ENCODE measurements at regions not wholly inside any gene's neighbourhood (a gene's known extent, or its start where the extent isn't known, plus 50 kb on each side); places are given as distances from the start of the nearest gene placed in this dataset.

DNA sequence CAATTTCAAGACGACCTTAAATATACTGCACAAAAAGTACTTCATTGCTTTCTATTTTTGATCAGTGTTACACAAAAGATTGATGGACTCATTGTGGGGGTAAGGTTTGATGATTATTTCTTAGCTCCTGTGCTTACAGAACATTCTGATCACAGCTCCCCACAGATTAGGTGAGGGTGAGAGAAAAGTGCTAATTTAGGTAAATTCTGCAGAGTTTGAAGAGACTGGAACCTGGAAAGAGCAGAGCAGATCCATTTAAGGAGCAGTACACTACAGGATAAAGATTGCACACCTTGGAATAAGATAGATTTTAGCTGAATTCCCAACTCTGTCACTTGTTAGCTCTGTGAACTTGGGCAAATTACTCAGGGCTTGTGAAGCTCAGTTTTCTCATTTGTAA lies 291.9 kb upstream of the CDH7 start:
- no peaks in the 10 kb centered on the region for H3K27me3 ChIP-seq
- H3K4me3 ChIP-seq, result no peak overlapping the region
- no peaks in the 10 kb centered on the region for H3K4me1 ChIP-seq
- no peak overlapping the region for H3K27ac ChIP-seq
- H3K36me3 ChIP-seq, result no peaks in the 10 kb centered on the region
- no peak for DNase-seq (ENCODE audit: low spot score in 2 of 2)
- intact Hi-C loops (cut with DNase I; ENCODE audit: low total_unique reads), result no loop called here
- no peaks in the 10 kb centered on the region for H3K9me3 ChIP-seq
- TF ChIP-seq POLR2A (IDR thresholded peaks at IDR 0.05) (no peak), POLR2AphosphoS5 (IDR thresholded peaks at IDR 0.05) (no peak)
- TF ChIP-seq, protein P1, sequence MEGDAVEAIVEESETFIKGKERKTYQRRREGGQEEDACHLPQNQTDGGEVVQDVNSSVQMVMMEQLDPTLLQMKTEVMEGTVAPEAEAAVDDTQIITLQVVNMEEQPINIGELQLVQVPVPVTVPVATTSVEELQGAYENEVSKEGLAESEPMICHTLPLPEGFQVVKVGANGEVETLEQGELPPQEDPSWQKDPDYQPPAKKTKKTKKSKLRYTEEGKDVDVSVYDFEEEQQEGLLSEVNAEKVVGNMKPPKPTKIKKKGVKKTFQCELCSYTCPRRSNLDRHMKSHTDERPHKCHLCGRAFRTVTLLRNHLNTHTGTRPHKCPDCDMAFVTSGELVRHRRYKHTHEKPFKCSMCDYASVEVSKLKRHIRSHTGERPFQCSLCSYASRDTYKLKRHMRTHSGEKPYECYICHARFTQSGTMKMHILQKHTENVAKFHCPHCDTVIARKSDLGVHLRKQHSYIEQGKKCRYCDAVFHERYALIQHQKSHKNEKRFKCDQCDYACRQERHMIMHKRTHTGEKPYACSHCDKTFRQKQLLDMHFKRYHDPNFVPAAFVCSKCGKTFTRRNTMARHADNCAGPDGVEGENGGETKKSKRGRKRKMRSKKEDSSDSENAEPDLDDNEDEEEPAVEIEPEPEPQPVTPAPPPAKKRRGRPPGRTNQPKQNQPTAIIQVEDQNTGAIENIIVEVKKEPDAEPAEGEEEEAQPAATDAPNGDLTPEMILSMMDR (IDR thresholded peaks at IDR 0.05), result no peak

DNA sequence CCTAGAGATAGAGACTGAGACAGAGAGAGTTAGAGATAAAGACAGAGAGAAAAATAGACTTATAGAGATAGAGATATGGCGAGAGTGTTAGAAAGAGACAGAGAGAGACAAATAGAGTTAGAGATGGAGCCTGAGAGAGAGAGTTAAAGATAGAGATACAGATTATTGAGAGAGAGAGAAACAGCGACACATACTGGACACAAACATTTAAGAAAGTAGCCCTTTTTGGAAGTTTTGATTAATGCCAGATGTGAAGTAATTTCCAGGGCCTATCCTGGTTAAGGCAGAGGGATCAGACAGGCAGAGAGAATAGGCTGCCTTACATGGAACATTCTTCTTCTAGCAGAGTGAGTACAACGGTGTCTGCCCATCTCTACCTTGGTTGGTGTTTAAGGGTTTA lies 311.6 kb upstream of the CDH7 start:
- no peaks in the 10 kb centered on the region for H3K36me3 ChIP-seq
- H3K4me3 ChIP-seq, result no peak overlapping the region
- H3K4me1 ChIP-seq, result no peaks in the 10 kb centered on the region
- no peaks in the 10 kb centered on the region for H3K9me3 ChIP-seq
- DNase-seq (ENCODE audit: low spot score in 2 of 2), result no peak
- no peaks in the 10 kb centered on the region for H3K27me3 ChIP-seq
- intact Hi-C loops (cut with DNase I; ENCODE audit: low total_unique reads), result no loop called here
- no peak overlapping the region for H3K27ac ChIP-seq
- no peak for TF ChIP-seq POLR2A (IDR thresholded peaks at IDR 0.05)
- TF ChIP-seq, protein P1 (IDR thresholded peaks at IDR 0.05), result no peak
- no peak for TF ChIP-seq POLR2AphosphoS5 (IDR thresholded peaks at IDR 0.05)

DNA sequence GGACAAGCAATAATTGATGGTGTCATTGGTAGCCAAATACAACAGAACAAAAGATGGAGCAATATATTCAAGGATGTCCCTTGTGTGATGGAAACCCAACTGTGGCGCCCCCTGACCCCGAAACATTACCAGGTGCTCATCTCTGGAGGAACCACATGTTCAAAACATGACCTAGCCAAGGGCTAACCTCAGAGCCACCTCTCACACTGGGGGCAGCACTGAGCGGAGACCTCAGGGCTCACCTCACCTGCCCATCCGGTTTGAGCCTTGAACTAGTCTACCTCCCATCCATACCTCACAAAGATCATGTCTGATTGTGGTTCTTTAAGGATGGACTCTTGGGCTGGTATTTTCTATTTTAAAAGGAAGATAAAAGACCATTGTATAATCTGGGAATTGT lies 314.4 kb upstream of the CDH7 start:
- no peak for TF ChIP-seq POLR2A (IDR thresholded peaks at IDR 0.05)
- TF ChIP-seq POLR2AphosphoS5 (IDR thresholded peaks at IDR 0.05), result no peak
- TF ChIP-seq, protein P1 (IDR thresholded peaks at IDR 0.05), result no peak
- Histone ChIP-seq H3K4me3 (no peak overlapping the region), H3K4me1 (no peaks in the 10 kb centered on the region), H3K27ac (no peak overlapping the region), H3K9me3 (no peaks in the 10 kb centered on the region), H3K27me3 (no peaks in the 10 kb centered on the region), H3K36me3 (no peaks in the 10 kb centered on the region)
- no peak for DNase-seq (ENCODE audit: low spot score in 2 of 2)
- intact Hi-C loops (cut with DNase I; ENCODE audit: low total_unique reads), result no loop called here

DNA sequence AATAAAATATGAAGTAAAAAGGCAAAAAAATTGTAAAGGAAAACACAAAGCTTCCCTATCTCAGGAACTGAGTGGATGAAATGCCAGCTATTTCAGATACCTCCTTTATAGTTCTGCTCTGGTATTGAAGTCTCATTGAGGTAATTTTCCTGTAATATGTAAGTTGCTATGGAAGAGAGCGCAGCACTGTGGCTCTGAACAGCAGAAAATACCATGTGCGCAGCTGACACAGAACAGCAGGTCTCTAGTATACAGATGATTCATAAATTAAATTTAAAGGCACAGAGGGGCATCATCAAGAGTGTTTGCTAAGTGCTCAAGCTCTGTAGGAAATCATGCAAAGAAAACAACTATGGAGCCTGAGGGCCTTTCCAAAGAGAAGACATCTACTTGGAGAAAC lies 315.3 kb upstream of the CDH7 start:
- intact Hi-C loops (cut with DNase I; ENCODE audit: low total_unique reads), result no loop called here
- no peak overlapping the region for H3K4me3 ChIP-seq
- H3K36me3 ChIP-seq, result no peaks in the 10 kb centered on the region
- no peak for DNase-seq (ENCODE audit: low spot score in 2 of 2)
- no peaks in the 10 kb centered on the region for H3K27me3 ChIP-seq
- TF ChIP-seq POLR2AphosphoS5 (IDR thresholded peaks at IDR 0.05) (no peak), POLR2A (IDR thresholded peaks at IDR 0.05) (no peak)
- TF ChIP-seq, protein P1 (IDR thresholded peaks at IDR 0.05), result no peak
- no peaks in the 10 kb centered on the region for H3K4me1 ChIP-seq
- no peak overlapping the region for H3K27ac ChIP-seq
- no peaks in the 10 kb centered on the region for H3K9me3 ChIP-seq

DNA sequence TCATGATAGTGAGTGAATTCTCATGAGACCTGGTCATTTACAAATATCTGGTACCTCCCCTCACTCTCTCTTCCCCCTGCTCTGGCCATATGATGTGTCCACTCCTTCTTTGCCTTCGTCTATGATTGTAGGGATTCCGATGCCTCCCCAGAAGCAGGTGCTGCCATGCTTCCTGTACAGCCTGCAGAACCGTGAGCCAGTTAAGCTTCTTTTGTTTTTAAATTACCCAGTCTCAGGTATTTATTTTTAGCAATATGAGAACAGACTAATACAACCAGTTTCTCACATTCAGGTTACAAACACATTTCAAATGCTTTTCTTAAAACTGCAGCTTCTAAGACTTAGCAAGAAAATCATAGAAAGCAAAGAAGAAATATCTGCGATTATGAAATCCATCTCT lies 321.2 kb upstream of the CDH7 start:
- TF ChIP-seq, protein P1 (IDR thresholded peaks at IDR 0.05), result no peak
- no peak for TF ChIP-seq POLR2A (IDR thresholded peaks at IDR 0.05)
- Histone ChIP-seq H3K27me3 (no peaks in the 10 kb centered on the region), H3K27ac (no peak overlapping the region), H3K4me3 (no peak overlapping the region), H3K4me1 (no peaks in the 10 kb centered on the region), H3K36me3 (no peaks in the 10 kb centered on the region), H3K9me3 (no peaks in the 10 kb centered on the region)
- intact Hi-C loops (cut with DNase I; ENCODE audit: low total_unique reads), result no loop called here
- DNase-seq (ENCODE audit: low spot score in 2 of 2), result no peak
